Activated naive CD4-positive, alpha-beta T cell treated with anti-CD3 and anti-CD28 coated beads, Interleukin-2, amount 10 ng/mL, durations not matched to agents 7 days and 5 days (primary cell): ENCODE measurements at regions not wholly inside any gene's neighbourhood (a gene's known extent, or its start where the extent isn't known, plus 50 kb on each side); places are given as distances from the start of the nearest gene placed in this dataset.
A peak's percentile ranks its signal among the peaks of the same experiment; 100 is the strongest.
"Not testable (repeated sequence)": the region's sequence is repeated elsewhere in the genome, so short reads cannot be mapped to it uniquely, and the experiment has no call there.

ENCODE experiments used
- CTCF ChIA-PET: fragments of 350-600 bp; sonication (Branson Sonifier 250); formaldehyde crosslinking; loops from one replicate; lab custom pipeline; 2021; ENCODE audit warnings: antibody characterized with exemption; lab: Charles Lee
- DNase-seq: peaks from one replicate; pipeline ENCODE4 v3.0.0-alpha.2; 2020
- H3K27ac Mint-ChIP-seq: one replicate; pipeline ENCODE4 v1.8.0; 2021; ENCODE audit warnings: mild to moderate bottlenecking, moderate library complexity, mixed read lengths
- H3K27me3 Mint-ChIP-seq: one replicate; pipeline ENCODE4 v1.8.0; 2021; ENCODE audit warnings: mild to moderate bottlenecking, mixed read lengths
- H3K36me3 Mint-ChIP-seq: one replicate; pipeline ENCODE4 v1.8.0; 2021; ENCODE audit warnings: mixed read lengths
- H3K4me1 Mint-ChIP-seq: one replicate; pipeline ENCODE4 v1.8.0; 2021; ENCODE audit warnings: mixed read lengths
- H3K4me3 Mint-ChIP-seq: one replicate; pipeline ENCODE4 v1.8.0; 2021; ENCODE audit warnings: mild to moderate bottlenecking, moderate library complexity, mixed read lengths
- H3K9me3 Mint-ChIP-seq: one replicate; pipeline ENCODE4 v1.8.0; 2021; ENCODE audit warnings: mixed read lengths

DNA sequence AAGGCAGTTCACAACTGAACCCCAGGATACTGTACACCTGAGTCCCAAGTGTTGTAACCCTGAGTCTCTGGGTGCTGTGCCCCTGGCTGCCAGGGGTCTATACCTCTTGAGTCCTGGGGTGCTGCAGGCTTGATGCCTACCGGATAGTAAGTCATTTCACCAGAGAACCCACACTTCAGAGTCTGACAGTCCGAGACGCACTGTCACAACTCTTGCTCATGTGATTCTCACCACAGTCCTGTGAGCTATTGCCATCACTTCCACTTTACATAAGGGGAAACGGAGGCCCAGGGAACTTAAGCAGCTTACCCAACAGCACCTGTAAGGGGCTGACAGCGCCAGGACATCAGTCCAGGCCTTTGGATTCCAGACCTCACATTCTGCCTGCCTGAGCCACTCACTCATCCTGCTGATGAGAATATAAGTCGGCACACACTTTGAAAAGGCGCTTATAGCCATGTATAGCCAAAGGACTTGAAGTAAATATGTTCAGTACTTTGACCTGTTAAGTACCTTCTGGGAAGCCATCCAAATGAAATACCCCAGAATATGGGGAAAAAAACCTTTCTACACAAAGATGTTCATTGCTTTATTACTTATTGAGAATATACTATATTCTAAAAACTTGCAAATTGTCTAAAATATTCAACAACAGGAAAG is 180.7 kb upstream of the ID2 start:
- H3K27ac Mint-ChIP-seq: no peak overlapping the region
- peaks cover 14% of the 10 kb centered on the region for H3K4me1 Mint-ChIP-seq
- no peaks in the 10 kb centered on the region for H3K36me3 Mint-ChIP-seq
- H3K27me3 Mint-ChIP-seq: peaks cover 33% of the 10 kb centered on the region
- no peak for DNase-seq
- peaks cover 3% of the 10 kb centered on the region for H3K9me3 Mint-ChIP-seq
- CTCF ChIA-PET: no interaction called here
- H3K4me3 Mint-ChIP-seq: no peak overlapping the region

DNA sequence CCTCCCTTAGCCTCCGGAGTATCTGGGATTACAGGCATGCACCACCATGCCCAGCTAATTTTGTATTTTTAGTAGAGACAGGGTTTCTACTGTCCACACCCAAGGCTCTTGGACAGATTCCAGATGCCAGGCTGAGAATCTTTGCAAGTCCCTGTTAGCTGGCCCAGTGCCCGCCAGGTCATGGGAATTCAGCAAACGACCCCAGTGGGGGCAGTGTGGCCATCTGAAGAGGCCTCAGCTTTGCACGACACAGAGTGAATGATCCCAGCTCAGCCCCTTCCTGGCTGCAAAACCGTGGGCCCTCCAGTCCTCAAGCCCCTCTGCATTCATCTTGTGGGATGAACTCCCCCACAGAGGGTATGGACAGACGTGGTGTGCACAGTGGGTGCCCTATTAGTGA is 179.5 kb upstream of the ID2 start:
- H3K27me3 Mint-ChIP-seq: peaks cover 33% of the 10 kb centered on the region
- no peak overlapping the region for H3K27ac Mint-ChIP-seq
- H3K36me3 Mint-ChIP-seq: no peaks in the 10 kb centered on the region
- H3K4me1 Mint-ChIP-seq: peaks cover 14% of the 10 kb centered on the region
- no peak overlapping the region for H3K4me3 Mint-ChIP-seq
- CTCF ChIA-PET: no interaction called here
- no peak for DNase-seq
- peaks cover 4% of the 10 kb centered on the region for H3K9me3 Mint-ChIP-seq

DNA sequence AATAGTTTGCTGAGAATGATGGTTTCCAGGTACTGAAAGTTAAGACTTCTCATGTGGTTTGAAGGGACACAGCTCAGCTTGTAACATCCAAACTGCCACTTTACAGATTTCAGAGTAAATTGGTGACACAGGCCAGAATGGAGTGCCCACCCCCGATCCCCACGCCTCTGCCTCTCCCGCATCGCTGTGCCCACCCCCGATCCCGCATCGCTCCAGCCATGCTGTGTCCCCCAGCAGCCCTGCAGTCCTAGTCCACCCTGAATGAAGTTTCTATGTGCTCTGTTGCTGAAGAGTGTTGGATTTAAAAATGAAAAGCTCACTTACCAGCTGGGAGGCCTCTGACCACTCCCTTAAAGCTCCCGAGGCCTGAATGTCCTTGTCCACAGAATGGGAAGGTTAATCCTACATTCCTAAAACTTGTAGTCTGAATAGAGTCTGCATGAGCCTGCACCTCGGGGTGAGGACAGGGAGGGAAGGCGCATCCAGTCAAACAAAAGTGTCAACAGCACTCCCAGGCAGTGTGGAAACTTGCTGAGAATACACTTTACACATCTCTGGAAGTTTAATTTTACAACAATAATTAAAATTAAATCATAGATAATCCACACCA is 176.4 kb upstream of the ID2 start:
- Mint-ChIP-seq H3K4me1 (peaks cover 7% of the 10 kb centered on the region), H3K9me3 (peaks cover 23% of the 10 kb centered on the region), H3K27me3 (peaks cover 35% of the 10 kb centered on the region), H3K27ac (no peak overlapping the region), H3K36me3 (peaks cover 8% of the 10 kb centered on the region), H3K4me3 (no peak overlapping the region)
- DNase-seq: no peak
- CTCF ChIA-PET: no interaction called here

DNA sequence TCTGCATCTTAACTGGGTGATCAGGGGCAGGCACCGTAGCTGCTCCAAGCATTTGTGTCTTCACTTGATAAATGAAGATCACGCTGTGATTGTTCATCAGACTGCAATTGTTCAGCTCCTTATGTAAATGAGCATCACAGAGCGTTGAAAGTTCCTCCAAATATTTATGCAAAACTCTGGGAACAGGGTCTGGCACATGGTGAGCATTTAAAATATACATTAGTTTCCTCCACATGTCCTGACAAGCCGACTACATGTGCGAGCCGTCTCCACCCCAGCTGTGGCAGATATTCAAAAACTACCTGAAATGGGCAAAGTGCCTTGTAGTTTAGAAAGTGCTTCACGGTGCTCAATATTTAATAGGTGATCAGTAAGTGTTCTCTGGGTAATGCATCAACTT is 175.1 kb upstream of the ID2 start:
- no peak overlapping the region for H3K4me3 Mint-ChIP-seq
- no peak overlapping the region for H3K27ac Mint-ChIP-seq
- H3K4me1 Mint-ChIP-seq: peaks cover 8% of the 10 kb centered on the region
- peaks cover 27% of the 10 kb centered on the region for H3K27me3 Mint-ChIP-seq
- H3K36me3 Mint-ChIP-seq: peaks cover 12% of the 10 kb centered on the region
- DNase-seq: no peak
- CTCF ChIA-PET: no interaction called here
- H3K9me3 Mint-ChIP-seq: peaks cover 27% of the 10 kb centered on the region

DNA sequence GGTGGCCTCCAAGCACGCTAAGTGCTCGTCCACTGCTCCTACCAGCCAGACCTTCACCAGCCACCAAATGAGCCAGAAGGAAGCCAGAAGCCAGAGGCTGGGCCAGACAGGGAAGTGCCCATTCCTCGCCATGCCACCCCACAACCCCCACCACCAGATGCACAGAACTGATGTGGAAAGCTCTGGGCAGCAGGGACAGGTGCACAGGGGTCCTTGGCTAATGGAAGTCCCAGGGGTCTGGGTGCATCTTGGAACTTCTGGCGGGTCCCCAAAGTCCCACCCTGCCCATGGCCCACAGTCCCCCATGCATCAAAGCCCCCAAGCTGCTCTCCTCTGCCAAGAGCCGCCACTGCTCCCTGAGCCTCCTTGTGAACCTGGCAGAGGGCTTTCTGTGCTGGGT is 173.1 kb upstream of the ID2 start:
- Mint-ChIP-seq H3K4me1 (peaks cover 28% of the 10 kb centered on the region), H3K4me3 (no peak overlapping the region), H3K9me3 (peaks cover 35% of the 10 kb centered on the region), H3K27ac (no peak overlapping the region), H3K27me3 (peaks cover 11% of the 10 kb centered on the region), H3K36me3 (peaks cover 22% of the 10 kb centered on the region)
- no peak for DNase-seq
- CTCF ChIA-PET: no interaction called here

DNA sequence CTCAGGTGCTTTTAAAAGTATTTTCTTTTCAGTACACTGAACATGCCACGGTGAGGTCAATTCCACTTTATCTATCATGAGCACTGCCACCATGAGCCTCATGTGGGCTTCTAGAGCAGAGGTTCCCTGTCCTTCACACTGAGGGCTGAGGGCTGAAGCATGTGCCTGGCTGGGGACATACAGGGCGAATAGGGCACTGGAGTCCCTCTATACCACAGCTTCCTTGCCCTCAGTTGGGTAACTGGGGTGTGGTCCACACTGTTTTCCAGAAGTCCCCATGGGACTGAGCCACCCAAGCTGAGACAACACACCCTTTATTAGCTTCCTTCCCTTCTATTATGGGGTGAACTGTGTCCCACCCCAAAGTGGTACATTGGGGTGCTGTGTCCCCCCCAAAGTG is 172.2 kb upstream of the ID2 start:
- no peak for DNase-seq
- peaks cover 11% of the 10 kb centered on the region for H3K27me3 Mint-ChIP-seq
- peaks cover 37% of the 10 kb centered on the region for H3K4me1 Mint-ChIP-seq
- H3K4me3 Mint-ChIP-seq: no peak overlapping the region
- peaks cover 43% of the 10 kb centered on the region for H3K9me3 Mint-ChIP-seq
- H3K36me3 Mint-ChIP-seq: peaks cover 30% of the 10 kb centered on the region
- CTCF ChIA-PET: no interaction called here
- H3K27ac Mint-ChIP-seq: no peak overlapping the region

DNA sequence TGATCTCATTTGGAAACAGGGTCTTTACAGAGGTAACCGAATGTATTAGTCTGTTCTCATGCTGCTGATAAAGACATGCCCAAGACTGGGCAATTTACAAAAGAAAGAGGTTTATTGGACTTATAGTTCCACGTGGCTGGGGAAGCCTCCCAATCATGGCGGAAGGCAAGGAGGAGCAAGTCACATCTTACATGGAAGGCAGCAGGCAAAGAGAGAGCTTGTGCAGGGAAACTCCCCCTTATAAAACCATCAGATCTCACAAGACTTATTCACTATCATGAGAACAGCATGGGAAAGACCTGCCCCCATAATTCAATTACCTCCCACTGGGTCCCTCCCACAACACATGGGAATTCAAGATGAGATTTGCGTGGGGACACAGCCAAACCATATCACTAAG is 171.8 kb upstream of the ID2 start:
- H3K4me3 Mint-ChIP-seq, DNase-seq, CTCF ChIA-PET, H3K27ac Mint-ChIP-seq: not testable (repeated sequence)
- Mint-ChIP-seq H3K9me3 (peaks cover 45% of the 10 kb centered on the region), H3K27me3 (peaks cover 11% of the 10 kb centered on the region), H3K4me1 (peaks cover 41% of the 10 kb centered on the region), H3K36me3 (peaks cover 31% of the 10 kb centered on the region)

DNA sequence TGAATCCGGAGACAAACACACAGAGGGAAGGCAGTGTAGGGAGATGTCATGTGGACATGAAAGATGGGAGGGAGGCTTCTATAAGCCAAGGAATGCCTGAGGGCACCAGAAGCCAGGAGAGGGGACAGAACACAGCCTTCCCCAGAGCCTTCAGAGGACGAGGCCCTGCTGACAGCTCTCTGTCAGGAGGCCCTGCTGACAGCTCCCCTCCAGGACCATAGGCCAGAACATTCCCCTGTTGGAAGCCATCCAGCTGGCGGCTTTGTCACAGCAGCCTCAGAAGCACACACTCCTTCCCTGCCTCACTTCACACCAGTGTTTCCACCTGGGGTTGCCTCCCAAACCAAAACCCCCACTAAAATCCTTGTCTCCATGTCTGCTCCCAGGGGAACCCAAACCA is 171.3 kb upstream of the ID2 start:
- Mint-ChIP-seq H3K36me3 (peaks cover 31% of the 10 kb centered on the region), H3K9me3 (peaks cover 45% of the 10 kb centered on the region), H3K27me3 (peaks cover 11% of the 10 kb centered on the region), H3K27ac (no peak overlapping the region), H3K4me3 (no peak overlapping the region), H3K4me1 (peaks cover 42% of the 10 kb centered on the region)
- CTCF ChIA-PET: interaction anchor here (0.6 to 1.0 kb wide), 3 partner anchors 16 to 45 kb away, joined by 3 to 4 read pairs (median 3); no protein-coding TSS in a partner anchor
- DNase-seq: no peak

DNA sequence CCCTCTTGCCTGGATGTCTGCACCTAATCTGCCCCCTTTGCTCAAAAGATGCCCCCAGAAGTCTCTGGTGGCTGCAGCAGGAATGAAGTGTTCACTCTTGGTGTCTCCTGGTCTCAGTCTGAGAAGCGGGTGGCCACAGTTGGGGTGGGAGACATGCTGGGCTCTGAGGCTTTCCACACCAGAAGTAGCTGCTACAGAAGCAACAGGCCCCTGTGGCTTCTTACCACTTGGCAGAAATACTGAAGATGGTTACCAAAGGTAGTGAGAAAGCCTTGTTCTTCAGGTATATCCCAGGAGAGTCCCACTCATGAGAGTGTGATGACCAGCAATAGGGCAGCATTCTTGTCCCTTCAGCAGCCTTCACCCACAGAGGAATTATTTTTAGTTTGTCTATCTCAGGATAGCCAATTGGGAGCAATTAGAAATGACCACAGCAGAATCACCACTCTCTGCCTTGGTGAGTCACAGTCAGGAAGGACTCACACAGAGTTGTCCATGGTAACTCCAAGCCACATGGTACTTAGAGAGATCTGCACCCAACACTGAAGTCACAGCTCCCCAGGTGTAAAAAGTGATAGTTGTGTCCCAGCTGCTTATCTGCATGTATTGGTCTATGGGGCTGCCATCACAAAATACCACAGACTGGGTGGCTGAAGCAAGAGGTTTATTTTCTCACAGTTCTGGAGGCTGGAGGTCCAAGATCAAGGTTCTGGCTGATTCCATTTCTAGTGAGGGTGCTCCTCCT is 169.8 kb upstream of the ID2 start:
- no peak for DNase-seq

DNA sequence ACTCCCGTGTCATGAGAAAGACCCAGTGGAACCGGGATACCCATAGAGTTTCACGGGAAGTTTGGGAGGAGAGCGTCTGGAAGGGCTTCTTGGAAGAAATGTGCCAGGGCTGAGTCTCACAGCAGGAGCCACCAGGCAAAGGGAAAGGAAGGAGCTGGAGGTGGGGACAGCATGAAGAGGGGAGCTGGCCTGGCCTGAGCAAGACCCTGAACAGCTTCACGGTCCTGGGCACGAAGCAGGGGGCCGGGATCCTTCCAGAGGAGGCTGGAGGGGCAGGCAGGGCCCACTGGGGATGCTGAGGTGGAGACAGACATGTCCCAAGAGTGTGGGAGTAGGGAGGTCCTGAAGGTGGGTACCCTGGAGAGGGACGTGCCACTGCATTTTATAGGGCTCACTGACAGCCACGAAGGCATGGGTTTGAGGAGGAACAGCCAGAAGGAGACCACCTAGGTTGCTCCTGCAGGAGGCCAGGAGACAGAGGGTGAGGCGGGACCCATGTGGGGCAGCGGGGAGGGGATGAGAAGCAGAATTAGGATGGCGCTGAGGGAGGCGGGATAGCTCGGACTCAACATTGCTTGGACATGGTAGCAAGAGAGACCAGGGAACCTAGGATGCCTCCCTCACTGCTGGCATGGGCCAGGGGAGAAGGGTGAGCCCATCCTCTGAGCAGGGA is 168.1 kb upstream of the ID2 start:
- Mint-ChIP-seq H3K9me3 (peaks cover 35% of the 10 kb centered on the region), H3K27ac (peak overlapping the region; percentile 89), H3K4me3 (no peak overlapping the region), H3K36me3 (peaks cover 31% of the 10 kb centered on the region), H3K4me1 (peaks cover 53% of the 10 kb centered on the region), H3K27me3 (peaks cover 4% of the 10 kb centered on the region)
- no peak for DNase-seq
- CTCF ChIA-PET: interaction anchor here (0.6 kb wide), 1 partner anchor 36 kb away, joined by 3 read pairs; no protein-coding TSS in a partner anchor

More for the DNA sequence above, 169.8 kb upstream of the ID2 start:
- peaks cover 41% of the 10 kb centered on the region for H3K9me3 Mint-ChIP-seq
- H3K36me3 Mint-ChIP-seq: peaks cover 31% of the 10 kb centered on the region
- no peak overlapping the region for H3K27ac Mint-ChIP-seq
- CTCF ChIA-PET: interaction anchor here (1.0 to 1.1 kb wide), 2 partner anchors 25 to 40 kb away, joined by 3 read pairs; no protein-coding TSS in a partner anchor
- no peak overlapping the region for H3K4me3 Mint-ChIP-seq
- H3K4me1 Mint-ChIP-seq: peaks cover 53% of the 10 kb centered on the region
- peaks cover 11% of the 10 kb centered on the region for H3K27me3 Mint-ChIP-seq

DNA sequence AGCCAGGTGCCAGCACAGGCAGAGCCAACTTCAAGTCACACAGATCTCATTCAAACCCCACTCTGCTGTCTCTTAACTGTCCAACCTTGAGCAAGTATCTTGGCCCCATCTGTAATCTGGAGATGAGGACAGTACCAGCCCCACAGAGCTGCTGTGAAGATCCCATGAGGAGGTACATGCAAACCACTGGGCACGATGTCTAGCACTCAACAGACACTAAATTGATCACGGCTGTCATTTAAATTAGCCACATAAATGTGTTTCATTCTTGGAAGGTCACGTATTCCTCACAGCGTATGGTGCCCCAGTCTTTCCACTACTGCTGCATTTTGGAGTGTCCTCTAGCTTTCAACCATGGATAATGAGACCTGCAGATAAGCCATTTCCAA is 167.6 kb upstream of the ID2 start:
- Mint-ChIP-seq H3K27me3 (no peaks in the 10 kb centered on the region), H3K4me3 (peak overlapping the region; percentile 26), H3K36me3 (peaks cover 29% of the 10 kb centered on the region), H3K9me3 (peaks cover 31% of the 10 kb centered on the region), H3K4me1 (peaks cover 57% of the 10 kb centered on the region), H3K27ac (peak overlapping the region; percentile 89)
- CTCF ChIA-PET: no interaction called here
- DNase-seq: no peak

DNA sequence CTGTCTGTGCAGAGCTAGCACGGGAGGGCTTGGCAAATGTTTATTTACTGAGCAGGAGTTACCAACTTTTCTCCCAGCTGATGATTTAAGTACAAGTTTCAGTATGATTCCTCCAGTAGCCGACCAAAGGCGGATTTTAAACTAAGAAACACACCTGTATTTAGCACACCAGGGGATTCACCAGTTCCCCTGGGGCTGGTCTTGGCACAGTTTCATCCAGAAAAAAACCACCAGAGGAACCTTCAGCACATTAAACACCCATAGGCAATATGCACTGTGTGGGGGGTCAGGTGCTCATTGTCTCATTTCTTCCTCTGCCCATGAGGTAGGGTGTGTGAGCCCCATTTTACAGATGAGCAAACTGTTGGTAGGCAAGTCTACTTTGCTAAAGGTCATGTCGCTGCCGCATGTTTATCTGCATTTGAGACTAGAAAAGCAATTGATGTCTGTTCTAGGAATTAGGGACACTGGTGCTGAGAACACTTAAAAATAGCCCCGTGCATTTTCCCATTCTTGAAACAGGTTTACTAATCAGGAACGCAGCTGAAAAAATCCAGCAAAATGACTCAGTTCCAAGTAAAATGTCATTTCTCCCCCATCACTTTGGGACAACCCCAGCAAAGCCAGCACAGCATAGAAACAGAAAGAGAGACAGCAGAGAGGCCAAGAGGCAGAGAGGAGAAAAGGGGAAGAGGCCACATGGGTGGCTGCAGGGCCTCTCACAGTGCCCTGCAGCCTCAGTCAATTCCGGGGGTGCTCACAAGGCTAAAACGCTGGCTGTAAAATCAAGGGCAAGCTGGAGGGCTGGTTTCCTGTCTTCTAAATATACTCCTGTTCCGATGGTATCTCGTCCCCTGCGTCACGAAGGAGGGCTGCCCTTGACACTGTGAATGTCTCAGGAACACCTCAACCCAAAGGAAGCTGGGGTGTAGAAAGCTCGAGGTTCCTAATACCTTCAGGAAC is 166.8 kb upstream of the ID2 start:
- Mint-ChIP-seq H3K27ac (peak overlapping the region; percentile 89), H3K9me3 (peaks cover 27% of the 10 kb centered on the region), H3K4me1 (peaks cover 64% of the 10 kb centered on the region), H3K4me3 (peak overlapping the region; percentile 26), H3K27me3 (no peaks in the 10 kb centered on the region), H3K36me3 (peaks cover 26% of the 10 kb centered on the region)
- DNase-seq: peak; percentile 74
- CTCF ChIA-PET: interaction anchor here (1.0 to 1.8 kb wide), 5 partner anchors 10 to 30 kb away, joined by 3 to 6 read pairs (median 3); no protein-coding TSS in a partner anchor

DNA sequence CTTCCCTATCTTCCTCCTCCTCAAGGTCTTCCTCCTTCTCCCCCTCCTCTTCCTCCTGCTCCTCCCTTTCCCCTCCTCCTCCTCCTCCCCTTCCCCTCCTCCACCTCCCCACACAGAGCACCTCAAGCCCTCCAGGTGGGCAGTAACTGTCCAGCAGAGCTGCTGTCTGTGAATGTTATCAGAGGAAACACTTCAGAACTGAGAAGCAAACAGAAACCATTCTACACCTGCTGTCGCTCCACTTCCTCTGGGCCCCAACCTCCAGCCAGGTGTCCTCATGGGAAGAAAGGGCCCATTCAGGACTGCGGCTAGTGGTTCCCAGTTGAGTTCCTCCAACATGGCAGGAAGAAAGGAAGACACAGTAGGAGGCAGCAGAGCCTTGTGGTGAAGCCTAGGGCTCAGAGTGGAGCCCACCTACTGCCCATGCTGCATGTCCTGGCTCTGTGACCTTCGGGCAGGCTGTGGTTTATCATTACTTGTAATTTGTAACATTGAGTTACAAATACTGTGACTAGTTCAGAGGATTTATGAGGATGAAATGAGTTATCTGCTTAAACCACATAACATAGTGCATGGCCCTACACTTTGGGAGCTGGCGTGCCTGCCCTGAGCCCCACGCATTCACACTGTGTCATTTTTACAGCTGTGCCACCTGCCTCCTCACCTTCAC is 165.9 kb upstream of the ID2 start:
- H3K4me3 Mint-ChIP-seq: no peak overlapping the region
- CTCF ChIA-PET: interaction anchor here (0.7 to 1.8 kb wide), 6 partner anchors 10 to 45 kb away, joined by 3 to 6 read pairs (median 3); no protein-coding TSS in a partner anchor
- peak overlapping the region; percentile 74 for H3K27ac Mint-ChIP-seq
- peaks cover 23% of the 10 kb centered on the region for H3K9me3 Mint-ChIP-seq
- peaks cover 71% of the 10 kb centered on the region for H3K4me1 Mint-ChIP-seq
- DNase-seq: peak; percentile 39
- peaks cover 19% of the 10 kb centered on the region for H3K36me3 Mint-ChIP-seq
- no peaks in the 10 kb centered on the region for H3K27me3 Mint-ChIP-seq
